Keratinocyte (primary cell): ENCODE measurements at regions not wholly inside any gene's neighbourhood (a gene's known extent, or its start where the extent isn't known, plus 50 kb on each side); places are given as distances from the start of the nearest gene placed in this dataset.

ENCODE experiments used
- CTCF ChIP-seq, 3 experiments: IDR thresholded peaks in 1 of 3; conservative IDR thresholded peaks in 1 of 3; optimal IDR thresholded peaks in 1 of 3; 2 replicates in 2 of 3; 3 replicates in 1 of 3; pipeline versions ENCODE3 to v1.5.1; 2011; ENCODE audit warnings: low read length in 3 of 3, mild to moderate bottlenecking in 3 of 3, moderate library complexity in 2 of 3, control low read depth in 1 of 3, inconsistent platforms in 1 of 3; ENCODE audit not compliant: insufficient read depth in 2 of 3; ENCODE audit errors: extremely low read depth in 1 of 3
- EZH2 ChIP-seq: IDR thresholded peaks from one replicate; pipeline ENCODE4 v1.6.1; 2012; ENCODE audit warnings: inconsistent platforms, mild to moderate bottlenecking, low read length, moderate library complexity

GRCh38 chr22:48755059-48755949 is 1072.4 kb downstream of the BRD1 start:
- TF ChIP-seq CTCF (optimal IDR thresholded peaks at IDR 0.05 in 1 of 3, IDR thresholded peaks at IDR 0.05 in 1 of 3, conservative IDR thresholded peaks at IDR 0.05 in 1 of 3; ENCODE audit: extremely low read depth in 1 of 3, insufficient read depth in 2 of 3, low read length in 3 of 3) (no peak), EZH2 (no peak)
